Renal cortical epithelial cell (primary cell): ENCODE measurements at regions not wholly inside any gene's neighbourhood (a gene's known extent, or its start where the extent isn't known, plus 50 kb on each side); places are given as distances from the start of the nearest gene placed in this dataset.

Source experiments
- DNase-seq: peaks from one replicate; pipeline ENCODE4 v3.0.0-alpha.2; 2011; ENCODE audit warnings: low read depth

GRCh38 chr2:234601213-234601612 lies 104.3 kb upstream of the ARL4C start:
- DNase-seq, result no peak

- no peak for DNase-seq
These were observed 100.6 kb upstream of the ARL4C start for GRCh38 chr2:234597576-234597861.

GRCh38 chr2:234596696-234597575 lies 100.1 kb upstream of the ARL4C start:
- DNase-seq, result no peak

- DNase-seq, result no peak
These were observed 98.9 kb upstream of the ARL4C start for GRCh38 chr2:234595829-234596228.

GRCh38 chr2:234594715-234595114 lies 97.8 kb upstream of the ARL4C start:
- DNase-seq, result no peak

- DNase-seq, result no peak
These were observed 96.8 kb upstream of the ARL4C start for GRCh38 chr2:234593636-234594035.

GRCh38 chr2:234592541-234592940 lies 95.7 kb upstream of the ARL4C start:
- DNase-seq, result no peak

GRCh38 chr2:234590076-234590475 lies 93.2 kb upstream of the ARL4C start:
- no peak for DNase-seq

- no peak for DNase-seq
These were observed 91.2 kb upstream of the ARL4C start for GRCh38 chr2:234588054-234588430.

GRCh38 chr2:234587341-234588053 lies 90.6 kb upstream of the ARL4C start:
- peak; percentile 15 for DNase-seq

- DNase-seq, result no peak
These were observed 86.5 kb upstream of the ARL4C start for GRCh38 chr2:234583331-234583730.

GRCh38 chr2:234580686-234581085 lies 83.8 kb upstream of the ARL4C start:
- DNase-seq, result no peak

- DNase-seq, result no peak
These were observed 82.5 kb upstream of the ARL4C start for GRCh38 chr2:234579231-234579962.

- DNase-seq, result no peak
These were observed 81.5 kb upstream of the ARL4C start for GRCh38 chr2:234578389-234578788.

- DNase-seq, result no peak
These were observed 80.3 kb upstream of the ARL4C start for GRCh38 chr2:234577191-234577590.

- DNase-seq, result no peak
These were observed 74.9 kb upstream of the ARL4C start for GRCh38 chr2:234571620-234572407.

GRCh38 chr2:234570476-234570875 lies 73.6 kb upstream of the ARL4C start:
- DNase-seq, result no peak

GRCh38 chr2:234569776-234570430 lies 73.0 kb upstream of the ARL4C start:
- DNase-seq, result no peak

- no peak for DNase-seq
These were observed 69.7 kb upstream of the ARL4C start for GRCh38 chr2:234566622-234567021.

GRCh38 chr2:234565842-234566619 lies 69.2 kb upstream of the ARL4C start:
- no peak for DNase-seq

GRCh38 chr2:234565201-234565600 lies 68.3 kb upstream of the ARL4C start:
- no peak for DNase-seq
